K562 (cell line): ENCODE measurements at regions not wholly inside any gene's neighbourhood (a gene's known extent, or its start where the extent isn't known, plus 50 kb on each side); places are given as distances from the start of the nearest gene placed in this dataset.

Experiments
- ATAC-seq: fragments of 200-7000 bp; cut with Tn5 transposase; 3 replicates; pipeline ENCODE4 v1.9.1; 2020; ENCODE audit warnings: moderate library complexity
- BruUV-seq: library from RNA; stranded (reverse); fragments of 400-500 nt; replicated peaks from 2 replicates; lab custom pipeline; 2021; lab: Mats Ljungman, UMichigan
- CTCF ChIA-PET: fragments of 300-600 bp; formaldehyde crosslinking; extraction: SDS; loops from one replicate; lab custom pipeline; 2021; ENCODE audit warnings: low intra/inter-chr PET ratio; lab: Yijun Ruan, JAX
- POLR2A ChIA-PET: fragments of 300-600, 350-650 bp; sonication (Branson Sonifier 250); formaldehyde crosslinking; extraction: SDS; loops from one replicate; lab custom pipeline; 2021; ENCODE audit warnings: antibody characterized with exemption, inconsistent platforms; lab: Yijun Ruan, JAX
- DNase-seq, 4 experiments: peaks; one replicate each; pipeline versions ENCODE4 v3.0.0 to v3.0.0-alpha.2; 2011 to 2018; ENCODE audit warnings: low spot score in 3 of 4, mixed read lengths in 3 of 4; ENCODE audit errors: extremely low read depth in 1 of 4
- FAIRE-seq: peaks from 2 replicates; lab custom pipeline; 2011; peaks lifted over from hg19 to GRCh38; lab: Jason Lieb, UNC
- H2AFZ ChIP-seq: 2 replicates; pipeline ENCODE4 v1.6.0; 2011; ENCODE audit warnings: low read depth, low read length, control low read depth, inconsistent platforms
- H3K27ac ChIP-seq: fragments of 200-600 bp; 3 replicates; pipeline ENCODE4 v1.8.0; 2011; ENCODE audit warnings: low read depth, mild to moderate bottlenecking, control low read depth, inconsistent platforms, low read length, moderate library complexity, mixed read lengths; ENCODE audit errors: extremely low read depth
- H3K27me3 ChIP-seq, 2 experiments: fragments of 300-600 bp in 1 of 2; 2 replicates in 1 of 2; 3 replicates in 1 of 2; pipeline versions ENCODE4 v1.6.0 to v1.8.0; 2011; ENCODE audit warnings: inconsistent platforms in 2 of 2, low read length in 2 of 2, mild to moderate bottlenecking in 1 of 2, mixed read lengths in 1 of 2, moderate library complexity in 1 of 2; ENCODE audit not compliant: control insufficient read depth in 2 of 2, insufficient read depth in 2 of 2
- H3K36me3 ChIP-seq: fragments of 300-600 bp; 3 replicates; pipeline ENCODE4 v1.8.0; 2011; ENCODE audit warnings: mild to moderate bottlenecking, low read length, inconsistent platforms; ENCODE audit not compliant: control insufficient read depth, insufficient read depth
- H3K4me1 ChIP-seq, 2 experiments: fragments of 200-600 bp in 1 of 2; replicated peaks in 1 of 2; 2 replicates in 1 of 2; 3 replicates in 1 of 2; pipeline versions ENCODE4 v1.5.1 to v1.8.0; 2011; ENCODE audit warnings: inconsistent platforms in 2 of 2, low read length in 2 of 2, mild to moderate bottlenecking in 1 of 2, mixed read lengths in 1 of 2, moderate library complexity in 1 of 2; ENCODE audit not compliant: control insufficient read depth in 2 of 2, insufficient read depth in 2 of 2
- H3K4me2 ChIP-seq: 2 replicates; pipeline ENCODE4 v1.6.1; 2011; ENCODE audit warnings: low read length, control low read depth, inconsistent platforms, mixed read lengths; ENCODE audit not compliant: insufficient read depth
- H3K4me3 ChIP-seq: fragments of 200-600 bp; sonication (generic), shearing (Covaris generic); 2 replicates; pipeline ENCODE4 v1.5.1; 2016; ENCODE audit warnings: control low read depth, inconsistent platforms
- H3K79me2 ChIP-seq: fragments of 200-600 bp; 3 replicates; pipeline ENCODE4 v1.8.0; 2011; ENCODE audit warnings: low read length, inconsistent platforms; ENCODE audit not compliant: control insufficient read depth, insufficient read depth
- H3K9ac ChIP-seq, 2 experiments: 2 replicates each; pipeline versions ENCODE4 v1.6.0 to v1.6.1; 2011; ENCODE audit warnings: low read depth in 2 of 2, low read length in 2 of 2, control low read depth in 1 of 2, inconsistent platforms in 1 of 2, mild to moderate bottlenecking in 1 of 2, mixed read lengths in 1 of 2; ENCODE audit not compliant: insufficient read depth in 1 of 2
- H3K9me1 ChIP-seq: one replicate; pipeline ENCODE4 v1.6.0; 2011; ENCODE audit warnings: inconsistent platforms, mild to moderate bottlenecking, low read length, moderate library complexity; ENCODE audit not compliant: control insufficient read depth, insufficient read depth
- H3K9me3 ChIP-seq: replicated peaks from 2 replicates; pipeline ENCODE4 v1.5.1; 2011; ENCODE audit warnings: low read depth, low read length, inconsistent platforms; ENCODE audit not compliant: control insufficient read depth, insufficient read depth
- H4K20me1 ChIP-seq: replicated peaks from 2 replicates; pipeline ENCODE4 v1.6.1; 2011; ENCODE audit warnings: low read length, inconsistent platforms, mixed read lengths; ENCODE audit not compliant: control insufficient read depth, insufficient read depth
- MAFG ChIP-seq: fragments of 450-650 bp; conservative IDR thresholded peaks from 2 replicates; pipeline ENCODE4 v1.6.1; 2016; ENCODE audit warnings: missing genetic modification characterization, missing compliant biosample characterization
- ZMIZ1 ChIP-seq, 2 experiments: fragments of 150-350 bp in 1 of 2; IDR thresholded peaks; 2 replicates each; pipeline ENCODE4 v1.6.1; 2012 to 2016; ENCODE audit warnings: low read depth in 2 of 2, low read length in 2 of 2, mild to moderate bottlenecking in 1 of 2, moderate library complexity in 1 of 2
- ZNF24 ChIP-seq: fragments of 450-650 bp; IDR thresholded peaks from 2 replicates; pipeline ENCODE4 v1.6.1; 2016
- ZNF316 ChIP-seq: fragments of 450-650 bp; IDR thresholded peaks from 2 replicates; pipeline ENCODE4 v1.6.1; 2016
- WGBS: fragments of 100-300 bp; shearing (Covaris generic); methylation state at CpG from one replicate; pipeline ENCODE4 v1.1.6; 2016; ENCODE audit warnings: low coverage, mixed read lengths; ENCODE audit not compliant: insufficient coverage; ENCODE audit errors: missing lambda C conversion rate; 5-methylcytosine and 5-hydroxymethylcytosine counted together
- in situ Hi-C: fragments of 300-500 bp; cut with MboI; formaldehyde crosslinking; loops from 4 replicates; pipeline ENCODE4 v1.15.0; 2018; ENCODE audit warnings: inconsistent platforms, mixed read lengths
- intact Hi-C: fragments of 100-400 bp; cut with micrococcal nuclease; formaldehyde crosslinking; loops from 2 replicates; pipeline ENCODE4 v1.14.2; 2022

- no peak for TF ChIP-seq ZMIZ1 (IDR thresholded peaks at IDR 0.05; ENCODE audit: low read depth in 2 of 2, low read length in 2 of 2)
- TF ChIP-seq, all 486 proteins: peak for 3
Measured at GRCh38 chr12:124505001-124505818, 62.2 kb downstream of the NCOR2 start (continued).

- Histone ChIP-seq H3K4me2 (no peak overlapping the region), H3K4me1 (peaks cover 30 to 74% of the 10 kb centered on the region in 2 experiments), H3K9me3 (no peaks in the 10 kb centered on the region), H3K27ac (no peak overlapping the region), H3K79me2 (peaks cover 66% of the 10 kb centered on the region), H2AFZ (no peak overlapping the region), H3K4me3 (no peak overlapping the region), H3K36me3 (no peaks in the 10 kb centered on the region), H3K9me1 (no peaks in the 10 kb centered on the region), H3K27me3 (no peaks in the 10 kb centered on the region), H4K20me1 (peaks cover 63% of the 10 kb centered on the region), H3K9ac (no peak overlapping the region)
- ChIA-PET CTCF (no interaction called here), POLR2A (no interaction called here)
- no peak for FAIRE-seq
- TF ChIP-seq ZNF316 (peak; percentile 70), ZNF24 (no peak), MAFG (tag) (peak; percentile 52)
- in situ Hi-C loops = no loop called here
- no peak for ATAC-seq
- 90% methylated on average over 13 of the region's 14 CpGs for WGBS
- no peak for DNase-seq
- no TSS peak for BruUV-seq
- intact Hi-C loops = no loop called here
Measured at GRCh38 chr12:124504273-124505000, 63.0 kb downstream of the NCOR2 start.
